NCI-H460 (cell line): ENCODE measurements at regions not wholly inside any gene's neighbourhood (a gene's known extent, or its start where the extent isn't known, plus 50 kb on each side); places are given as distances from the start of the nearest gene placed in this dataset.
A peak's percentile ranks its signal among the peaks of the same experiment; 100 is the strongest.

ENCODE experiments used
- DNase-seq: peaks from one replicate; pipeline ENCODE4 v3.0.0-alpha.2; 2016; ENCODE audit warnings: low read depth; ENCODE audit errors: extremely low read depth

- no peak for DNase-seq
These were observed 264.5 kb upstream of the BMP2 start for GRCh38 chr20:6502999-6503398.

- DNase-seq = no peak
These were observed 265.3 kb upstream of the BMP2 start for GRCh38 chr20:6502219-6502618.

- DNase-seq = no peak
These were observed 266.4 kb upstream of the BMP2 start for GRCh38 chr20:6501061-6501460.

GRCh38 chr20:6499566-6499965 lies 267.9 kb upstream of the BMP2 start:
- no peak for DNase-seq

- DNase-seq = no peak
These were observed 270.6 kb upstream of the BMP2 start for GRCh38 chr20:6496874-6497273.

GRCh38 chr20:6495907-6496306 lies 271.6 kb upstream of the BMP2 start:
- DNase-seq = no peak

GRCh38 chr20:6492271-6493055 lies 275.0 kb upstream of the BMP2 start:
- no peak for DNase-seq

GRCh38 chr20:6490849-6491248 lies 276.6 kb upstream of the BMP2 start:
- no peak for DNase-seq

DNA sequence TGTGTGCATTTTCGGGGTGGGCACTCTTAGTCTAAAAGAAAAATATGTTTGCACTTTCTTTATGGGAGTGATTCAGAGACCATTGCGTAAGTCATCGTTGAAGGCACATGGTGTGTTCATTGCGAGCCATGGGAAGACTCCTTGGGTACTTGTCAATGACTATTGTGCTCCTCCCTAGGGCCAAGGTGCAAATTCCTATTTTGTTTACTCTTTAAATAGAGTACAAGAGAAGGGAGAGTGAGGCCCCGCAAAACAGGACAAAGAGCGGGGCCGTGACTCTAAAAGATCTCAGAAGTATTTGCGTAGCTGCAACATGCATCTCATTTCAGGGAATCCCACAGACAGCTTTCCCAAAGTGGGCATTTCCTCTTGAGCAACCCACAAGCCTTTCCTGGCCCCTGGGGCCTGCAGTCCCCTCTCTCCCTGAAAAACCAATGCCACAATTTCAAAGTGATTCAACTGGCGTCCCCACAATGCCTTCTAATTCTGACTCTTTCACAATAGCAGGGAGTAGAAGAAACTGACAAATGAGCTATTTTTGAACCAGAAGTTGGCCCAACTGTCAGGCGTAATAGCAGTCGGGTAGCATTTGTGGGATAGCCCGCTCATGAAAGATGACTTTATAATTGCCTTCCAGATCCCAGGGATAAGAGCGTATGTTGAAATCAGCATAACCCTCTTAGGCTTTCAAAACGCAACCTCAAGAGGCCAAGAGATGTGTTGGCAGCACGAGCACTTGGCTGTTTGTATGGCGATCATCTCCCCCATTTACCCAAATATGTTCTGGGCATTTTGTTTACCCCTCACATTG lies 277.9 kb upstream of the BMP2 start:
- DNase-seq = no peak

DNA sequence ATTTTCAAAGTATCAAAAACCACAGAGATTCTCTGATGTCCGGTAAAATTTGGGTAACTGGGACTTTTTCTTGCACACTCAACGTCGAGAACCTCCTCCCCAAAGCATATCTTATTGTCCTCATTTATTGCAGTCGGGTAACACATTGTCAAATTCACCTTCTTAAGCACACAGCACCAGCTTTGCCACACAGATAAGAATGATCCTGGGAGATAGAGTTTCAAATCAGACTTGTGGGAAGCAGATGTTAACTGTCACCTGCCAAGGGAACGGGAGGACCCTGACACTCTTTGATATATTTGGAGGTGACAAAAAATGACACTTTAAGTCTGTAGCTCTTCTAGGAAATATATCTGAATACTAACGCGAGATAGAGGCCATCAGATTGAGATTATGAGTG lies 282.1 kb upstream of the BMP2 start:
- DNase-seq = no peak

DNA sequence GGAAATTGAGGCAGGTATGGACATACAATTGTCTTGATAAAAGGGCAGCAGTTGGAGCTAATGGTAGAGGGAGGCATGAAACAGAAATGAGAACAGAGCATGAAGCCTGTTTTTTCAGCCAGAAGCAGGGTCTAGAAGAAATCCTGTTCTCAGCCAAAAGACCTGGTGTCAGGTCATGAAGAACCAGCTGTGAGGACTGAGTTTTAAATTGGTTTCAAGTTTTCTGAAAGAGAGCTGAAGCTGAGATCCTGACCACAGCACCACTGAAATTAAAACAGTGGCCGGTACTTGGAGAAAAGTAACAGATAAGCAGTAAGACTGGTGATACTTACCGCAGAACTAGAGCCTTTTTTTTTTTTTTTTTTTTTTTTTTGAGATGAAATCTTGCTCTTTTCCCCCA lies 283.8 kb upstream of the BMP2 start:
- DNase-seq = no peak

DNA sequence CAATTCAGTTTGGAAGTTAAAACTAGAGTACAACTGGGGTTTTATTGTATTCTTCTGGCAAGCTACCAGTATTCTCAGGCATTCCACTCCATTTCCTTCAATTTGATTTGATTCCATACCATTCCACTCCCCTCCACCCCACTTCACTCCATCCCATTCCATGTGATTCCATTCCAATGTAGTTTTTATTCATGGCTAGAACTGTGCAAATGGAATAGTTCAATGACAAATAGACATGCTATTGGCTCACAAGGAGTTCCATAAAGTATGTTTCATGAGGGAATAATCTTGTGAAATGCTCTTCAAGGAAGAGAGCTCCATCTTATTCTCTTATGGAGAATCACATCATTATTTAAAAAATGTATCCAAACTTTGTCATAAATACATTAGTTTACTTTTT lies 285.0 kb upstream of the BMP2 start:
- DNase-seq = no peak

DNA sequence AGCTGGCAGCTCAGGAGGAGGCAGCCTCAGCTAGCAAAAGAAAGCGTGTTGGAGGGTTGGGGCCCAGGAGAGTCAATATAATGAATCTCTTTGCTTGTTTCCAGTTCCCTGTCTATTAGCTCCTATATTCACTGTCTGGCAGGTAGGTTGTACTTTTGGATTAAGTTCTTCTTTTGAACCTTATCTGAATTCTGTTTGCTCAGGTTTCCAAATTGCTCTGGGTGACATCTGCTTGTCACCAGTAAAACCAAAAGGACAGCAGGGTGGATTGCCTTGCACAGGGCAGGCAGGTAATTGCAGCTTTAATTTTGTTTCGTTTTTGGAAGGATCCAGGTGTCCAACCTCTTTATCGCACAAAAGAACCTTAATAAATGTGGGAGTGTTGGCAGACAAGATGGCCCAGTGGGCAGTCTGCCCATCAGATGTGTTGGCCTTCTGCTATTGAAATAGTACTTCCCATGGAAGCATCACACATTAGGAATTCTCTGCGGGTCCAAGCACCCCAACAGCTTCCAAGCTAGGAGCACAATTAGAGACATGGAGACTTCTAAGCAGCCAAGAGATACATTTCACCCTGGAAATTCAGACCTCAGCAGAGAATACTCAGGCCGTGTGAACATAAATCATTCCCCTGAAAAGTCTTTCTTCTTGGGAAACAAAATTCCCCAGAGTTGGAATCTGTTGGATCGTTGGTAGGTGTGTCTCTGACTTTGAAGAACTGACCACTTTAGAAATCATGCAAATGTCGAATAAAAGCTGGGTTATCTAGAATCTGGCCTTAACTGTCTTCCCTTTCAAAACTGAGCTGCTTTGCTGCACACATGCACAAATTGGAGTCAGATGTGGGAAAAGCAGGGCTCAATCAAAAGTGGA lies 286.9 kb upstream of the BMP2 start:
- no peak for DNase-seq

- no peak for DNase-seq
These were observed 294.3 kb upstream of the BMP2 start for GRCh38 chr20:6473197-6473596.

DNA sequence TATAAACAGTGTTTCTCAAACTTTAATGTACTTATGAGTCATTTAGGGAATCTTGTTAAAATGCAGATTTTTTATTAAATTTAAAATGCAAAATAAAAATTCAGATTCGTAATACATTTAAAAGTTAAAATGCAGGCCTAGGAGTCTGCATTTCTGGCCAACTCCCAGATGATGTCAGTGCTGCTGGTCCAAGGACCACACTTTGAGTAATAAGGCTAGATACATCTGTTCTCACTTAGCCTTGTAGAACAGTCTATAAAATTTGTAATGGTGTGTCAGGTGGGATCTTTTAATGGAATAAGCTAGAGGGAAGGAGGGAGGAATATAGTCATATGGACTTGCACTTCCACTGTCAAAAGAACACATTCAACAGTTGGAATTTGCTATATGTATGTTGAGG lies 295.6 kb upstream of the BMP2 start:
- DNase-seq = no peak

GRCh38 chr20:6471110-6471647 lies 296.3 kb upstream of the BMP2 start:
- no peak for DNase-seq

DNA sequence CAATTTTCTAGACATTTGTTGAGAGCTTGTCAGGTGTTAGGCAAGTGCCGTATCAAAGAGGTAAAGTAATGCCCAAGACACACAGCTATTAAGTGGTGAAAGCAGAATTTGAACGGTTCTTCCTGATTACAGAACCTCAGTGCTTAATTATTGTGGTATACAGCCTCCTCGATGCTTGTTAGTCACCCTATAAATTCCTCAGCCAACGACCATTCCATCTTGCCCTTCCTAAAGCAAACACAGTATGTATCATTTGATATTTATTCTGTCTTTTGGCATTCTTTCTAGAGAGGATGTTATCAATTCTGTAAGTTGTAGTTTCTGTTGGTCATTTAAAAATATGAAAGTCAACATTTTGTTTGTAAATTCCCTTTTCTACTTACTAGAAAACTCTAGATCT lies 297.8 kb upstream of the BMP2 start:
- no peak for DNase-seq

- no peak for DNase-seq
These were observed 298.9 kb upstream of the BMP2 start for GRCh38 chr20:6468423-6469116.

- no peak for DNase-seq
These were observed 299.9 kb upstream of the BMP2 start for GRCh38 chr20:6467562-6467961.

DNA sequence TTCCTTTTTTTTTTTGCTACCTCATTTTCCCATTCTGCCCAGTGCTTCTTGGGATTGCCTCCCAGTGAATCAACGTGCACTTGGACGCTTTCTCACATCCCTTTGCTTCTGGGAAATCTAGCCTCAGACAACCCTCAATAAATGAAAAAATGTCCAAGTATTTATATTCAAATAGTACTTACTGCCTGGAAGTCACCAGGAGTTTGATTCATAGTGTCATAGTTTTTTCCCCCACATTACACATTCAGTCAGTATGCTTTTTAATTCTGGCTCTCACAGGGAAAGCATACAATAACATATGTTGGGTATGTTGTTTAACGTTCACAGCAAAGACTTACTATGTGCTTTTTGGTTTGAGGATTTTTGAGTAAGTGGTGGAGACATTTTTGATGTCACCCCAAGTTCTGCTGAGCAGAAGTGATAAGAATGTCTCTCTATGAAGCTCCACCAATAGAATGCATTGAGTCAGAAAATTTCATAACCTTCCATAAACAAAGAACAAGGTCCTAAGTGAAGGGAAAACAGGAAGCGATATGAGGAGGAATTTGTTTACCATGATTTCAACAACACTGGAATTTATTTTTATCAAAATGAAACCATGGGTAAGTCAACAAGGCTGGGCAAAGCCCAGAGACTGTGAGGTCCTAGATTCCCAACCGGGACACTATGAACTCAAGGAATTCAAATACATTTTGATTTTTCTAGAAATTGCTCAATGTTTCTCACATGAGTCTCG lies 301.2 kb upstream of the BMP2 start:
- DNase-seq = peak; percentile 30
